Peyer's patch (tissue), 4 donors: ENCODE measurements at regions not wholly inside any gene's neighbourhood (a gene's known extent, or its start where the extent isn't known, plus 50 kb on each side); places are given as distances from the start of the nearest gene placed in this dataset.

Source experiments
- POLR2A ChIP-seq, 2 donors: fragments of 450-650 bp; IDR thresholded peaks; one replicate each; pipeline ENCODE4 v1.5.1; 2017; ENCODE audit warnings: antibody characterized with exemption in 2 of 2, mild to moderate bottlenecking in 2 of 2, moderate library complexity in 2 of 2
- TF ChIP-seq, protein P1 (sequence below), 6 experiments: fragments of 450-650 bp in 4 of 6; fragments of 200-600 bp in 2 of 6; sonication (generic) in 1 of 6; IDR thresholded peaks; one replicate each; pipeline ENCODE4 v1.5.1; 2017 to 2019; ENCODE audit warnings: antibody characterized with exemption in 6 of 6, mild to moderate bottlenecking in 3 of 6, moderate library complexity in 1 of 6

DNA sequence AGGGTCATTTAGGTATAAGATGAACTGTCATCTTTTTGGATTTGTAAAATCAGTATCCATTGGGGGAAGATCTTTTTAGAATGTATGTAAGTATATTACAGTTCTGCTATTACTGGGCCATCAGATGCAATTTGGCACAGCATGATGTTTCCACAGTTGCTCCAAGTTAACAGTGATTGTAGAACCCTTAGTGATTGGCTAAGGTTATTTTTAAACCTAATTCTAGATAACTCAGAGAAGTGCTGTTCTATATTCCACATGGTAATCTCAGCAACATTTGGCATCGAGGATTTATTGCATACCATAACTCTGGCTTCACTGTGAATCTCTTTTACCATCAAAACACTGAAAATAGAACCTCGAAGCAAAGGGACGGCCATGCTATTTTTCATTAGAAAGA, 215.7 kb upstream of the HAND2 start:
- TF ChIP-seq, protein P1, sequence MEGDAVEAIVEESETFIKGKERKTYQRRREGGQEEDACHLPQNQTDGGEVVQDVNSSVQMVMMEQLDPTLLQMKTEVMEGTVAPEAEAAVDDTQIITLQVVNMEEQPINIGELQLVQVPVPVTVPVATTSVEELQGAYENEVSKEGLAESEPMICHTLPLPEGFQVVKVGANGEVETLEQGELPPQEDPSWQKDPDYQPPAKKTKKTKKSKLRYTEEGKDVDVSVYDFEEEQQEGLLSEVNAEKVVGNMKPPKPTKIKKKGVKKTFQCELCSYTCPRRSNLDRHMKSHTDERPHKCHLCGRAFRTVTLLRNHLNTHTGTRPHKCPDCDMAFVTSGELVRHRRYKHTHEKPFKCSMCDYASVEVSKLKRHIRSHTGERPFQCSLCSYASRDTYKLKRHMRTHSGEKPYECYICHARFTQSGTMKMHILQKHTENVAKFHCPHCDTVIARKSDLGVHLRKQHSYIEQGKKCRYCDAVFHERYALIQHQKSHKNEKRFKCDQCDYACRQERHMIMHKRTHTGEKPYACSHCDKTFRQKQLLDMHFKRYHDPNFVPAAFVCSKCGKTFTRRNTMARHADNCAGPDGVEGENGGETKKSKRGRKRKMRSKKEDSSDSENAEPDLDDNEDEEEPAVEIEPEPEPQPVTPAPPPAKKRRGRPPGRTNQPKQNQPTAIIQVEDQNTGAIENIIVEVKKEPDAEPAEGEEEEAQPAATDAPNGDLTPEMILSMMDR (IDR thresholded peaks at IDR 0.05) = no peak
- no peak for TF ChIP-seq POLR2A (IDR thresholded peaks at IDR 0.05)
